HG03045 (cell line): ENCODE measurements at regions not wholly inside any gene's neighbourhood (a gene's known extent, or its start where the extent isn't known, plus 50 kb on each side); places are given as distances from the start of the nearest gene placed in this dataset.

ENCODE experiments used
- ATAC-seq: cut with Tn5 transposase; IDR thresholded peaks from one replicate; pipeline ENCODE4 v1.9.1; 2021; ENCODE audit warnings: mild to moderate bottlenecking, moderate library complexity; ENCODE audit not compliant: unreplicated experiment

DNA sequence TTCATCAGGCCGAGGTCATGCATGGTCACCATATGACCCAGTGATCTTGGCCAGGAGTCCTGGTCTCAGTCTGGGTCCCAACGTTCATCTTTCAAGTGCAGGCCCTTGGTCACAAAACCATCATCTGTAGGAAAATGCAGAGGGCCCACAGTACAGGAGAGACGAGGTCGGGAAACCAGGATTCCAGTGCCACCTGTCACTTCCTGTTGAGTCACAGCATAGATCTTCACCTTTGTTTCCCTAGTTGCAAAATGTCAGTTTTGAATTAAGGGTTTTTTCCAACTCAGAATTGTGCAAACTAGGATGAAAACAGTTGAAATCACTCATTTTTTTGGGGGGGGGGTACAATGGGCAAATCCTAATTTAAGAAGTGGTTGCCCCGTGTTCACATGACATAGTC, 162.2 kb downstream of the INSIG2 start:
- ATAC-seq: no peak

DNA sequence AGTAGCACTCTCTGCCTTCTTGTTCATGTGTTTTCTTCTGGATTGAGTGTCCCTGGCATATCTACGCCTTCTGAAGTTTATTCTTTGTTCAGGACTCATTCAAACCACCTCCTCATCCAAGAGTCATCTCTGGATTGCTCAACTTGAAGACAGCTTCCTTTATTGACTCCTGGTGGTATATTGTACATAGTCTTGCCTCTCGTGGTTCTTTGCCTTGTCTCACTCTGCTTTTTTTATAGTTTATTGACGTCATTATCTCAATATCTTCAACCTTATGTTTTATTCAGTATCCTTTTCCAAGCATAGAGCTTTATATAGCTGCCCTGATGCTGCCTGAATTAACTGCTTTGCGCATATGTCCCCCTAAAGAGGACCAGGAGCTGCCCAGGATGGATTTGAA, 161.7 kb downstream of the INSIG2 start:
- peak; percentile 37 for ATAC-seq

DNA sequence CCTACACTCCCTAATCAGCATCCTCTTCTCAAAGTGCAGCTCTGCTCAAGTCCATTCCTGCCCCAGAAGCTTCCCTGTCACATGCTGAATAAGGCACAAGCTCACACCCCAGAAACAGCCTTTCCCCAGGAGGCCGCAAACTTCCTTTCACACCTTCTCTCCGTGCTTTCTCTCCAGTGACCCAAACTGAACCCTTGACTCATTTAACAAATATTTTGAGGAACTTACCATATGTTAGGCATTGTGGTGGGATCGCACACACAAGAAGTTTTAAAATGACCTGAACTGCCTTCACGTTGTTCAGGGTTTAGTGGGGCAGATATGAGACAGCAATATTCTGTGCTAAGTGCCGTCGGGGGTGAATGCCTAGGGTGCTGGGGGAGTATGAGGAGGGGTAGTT, 161.3 kb downstream of the INSIG2 start:
- peak; percentile 71 for ATAC-seq

DNA sequence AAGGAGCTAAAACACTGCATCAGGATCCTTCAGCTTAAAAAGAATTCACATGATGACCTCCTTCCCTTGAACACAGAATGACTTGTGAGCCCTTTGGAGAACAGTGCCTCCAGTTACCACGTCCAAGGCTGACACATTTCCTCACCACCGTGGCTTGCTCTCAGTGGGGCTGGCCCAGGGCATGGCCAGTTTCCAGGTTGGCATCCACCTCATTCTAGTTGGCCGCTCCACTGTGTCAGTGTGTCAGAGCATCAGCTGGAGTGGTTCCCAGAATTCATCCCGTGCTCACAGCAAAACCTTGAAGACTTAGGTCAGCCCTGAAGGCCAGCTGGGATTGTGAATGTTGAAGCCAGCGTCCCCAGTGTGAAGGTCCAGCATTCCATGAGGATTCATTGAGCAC, 158.5 kb downstream of the INSIG2 start:
- no peak for ATAC-seq

DNA sequence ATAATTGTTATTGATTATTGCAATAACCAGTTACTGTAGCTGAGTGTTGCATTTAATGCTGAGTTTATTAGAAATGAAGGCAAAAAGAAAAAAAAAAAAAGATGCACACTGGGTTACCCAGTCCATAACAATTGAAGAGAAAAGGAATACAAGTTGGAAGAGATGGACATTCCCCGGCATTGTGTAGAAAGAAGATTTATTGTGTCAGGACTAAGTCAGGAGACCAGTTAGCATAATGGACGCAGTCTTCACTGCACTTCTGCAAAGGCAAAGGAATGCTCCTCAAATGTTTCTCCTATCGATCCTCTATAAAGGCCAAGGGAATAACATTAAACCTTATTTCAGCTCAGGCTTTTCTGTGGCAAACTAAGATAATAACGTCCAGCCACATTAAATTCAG, 157.8 kb downstream of the INSIG2 start:
- ATAC-seq: no peak

DNA sequence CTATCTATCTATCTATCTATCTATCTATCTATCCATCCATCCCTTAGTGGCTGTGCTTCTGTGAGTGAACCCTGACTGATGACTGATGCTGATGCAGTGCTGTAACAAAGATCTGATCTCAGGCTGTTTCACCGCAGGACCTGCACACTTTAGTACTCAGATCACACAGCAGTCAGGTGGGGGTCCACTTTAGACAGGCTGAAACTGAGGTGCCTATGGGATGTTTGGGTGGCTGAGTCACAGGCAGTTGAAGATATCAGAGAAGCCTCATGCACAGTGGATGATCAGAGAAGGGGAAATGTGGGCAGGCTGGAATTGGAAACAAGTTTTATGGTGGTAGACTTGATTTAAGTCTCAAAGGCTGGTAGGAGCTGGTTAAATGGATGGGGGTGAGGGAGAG, 156.4 kb downstream of the INSIG2 start:
- no peak for ATAC-seq

DNA sequence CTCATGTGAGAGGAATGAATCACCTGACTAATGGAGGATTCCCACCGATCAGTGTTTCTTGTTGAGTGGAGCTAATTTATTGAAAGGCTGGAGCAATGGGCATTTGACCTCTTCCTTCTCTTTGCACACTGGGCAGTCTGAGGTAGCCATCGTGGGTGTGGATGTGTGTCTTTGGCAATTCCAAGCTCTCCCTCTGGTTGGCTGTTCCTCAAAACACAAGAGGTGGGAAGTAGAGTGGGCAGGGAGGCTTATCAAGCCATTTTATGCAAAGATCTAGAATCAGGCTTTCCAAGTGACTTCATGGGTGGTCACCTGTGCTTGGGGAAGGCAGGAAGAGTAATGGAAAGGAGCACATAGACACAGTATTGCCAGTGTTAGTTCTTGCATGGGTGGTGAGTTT, 154.8 kb downstream of the INSIG2 start:
- ATAC-seq: no peak

DNA sequence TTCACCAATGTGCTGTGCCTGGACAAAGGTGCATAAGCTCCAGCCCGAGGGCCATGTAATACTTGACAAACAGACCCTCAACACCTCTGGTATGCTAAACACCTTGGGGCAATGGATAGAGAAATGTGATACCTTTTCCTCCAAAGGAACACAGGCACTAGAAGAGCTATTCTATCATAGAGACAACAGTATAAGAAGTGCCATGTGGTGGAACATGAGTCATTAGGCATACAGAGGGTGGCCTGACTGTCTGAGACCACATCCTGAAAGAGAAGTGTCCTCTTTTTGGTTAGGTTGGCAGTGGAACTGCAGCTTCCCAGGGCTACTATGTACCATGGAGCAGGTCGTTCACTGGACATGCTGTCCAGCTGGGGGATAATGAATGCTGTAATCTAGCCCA, 153.9 kb downstream of the INSIG2 start:
- no peak for ATAC-seq

DNA sequence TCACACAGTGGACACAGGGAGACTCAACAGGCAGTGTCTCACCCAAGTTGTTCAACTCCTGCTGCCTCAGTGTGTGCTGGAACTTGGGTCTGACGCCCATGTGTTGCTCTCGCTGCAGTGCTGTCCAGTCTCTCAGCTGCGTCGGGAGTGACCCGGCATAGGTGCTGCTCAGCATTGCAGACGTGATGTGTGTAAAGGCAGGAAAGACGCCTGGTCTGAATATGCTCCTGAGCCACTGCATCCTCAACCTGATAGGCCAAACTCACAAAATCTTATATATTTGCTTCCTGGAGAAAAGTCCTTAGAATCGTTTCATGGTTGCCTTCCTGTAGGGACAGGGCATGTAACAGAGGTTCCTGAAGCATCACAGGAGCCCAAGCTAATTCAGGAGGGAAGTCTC, 152.9 kb downstream of the INSIG2 start:
- no peak for ATAC-seq

DNA sequence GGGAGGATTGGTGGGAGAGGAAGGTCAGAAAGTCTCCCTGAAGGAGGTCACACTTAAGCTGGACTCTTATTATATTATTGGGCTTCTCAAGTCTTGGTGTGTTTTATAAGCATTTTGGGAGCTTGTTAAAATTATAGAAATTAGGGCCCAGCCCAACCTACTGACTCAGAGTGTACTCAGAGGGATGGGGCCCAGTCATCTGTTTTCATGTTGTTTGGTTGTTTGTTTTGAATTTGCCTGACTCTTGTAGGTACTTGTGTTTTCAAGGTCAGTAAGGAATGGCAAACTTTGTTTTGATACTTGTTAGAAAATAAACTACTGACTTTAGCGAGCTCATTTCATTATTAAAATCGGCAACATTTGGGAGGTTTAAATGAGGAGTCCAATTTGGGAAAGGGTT, 152.0 kb downstream of the INSIG2 start:
- no peak for ATAC-seq

DNA sequence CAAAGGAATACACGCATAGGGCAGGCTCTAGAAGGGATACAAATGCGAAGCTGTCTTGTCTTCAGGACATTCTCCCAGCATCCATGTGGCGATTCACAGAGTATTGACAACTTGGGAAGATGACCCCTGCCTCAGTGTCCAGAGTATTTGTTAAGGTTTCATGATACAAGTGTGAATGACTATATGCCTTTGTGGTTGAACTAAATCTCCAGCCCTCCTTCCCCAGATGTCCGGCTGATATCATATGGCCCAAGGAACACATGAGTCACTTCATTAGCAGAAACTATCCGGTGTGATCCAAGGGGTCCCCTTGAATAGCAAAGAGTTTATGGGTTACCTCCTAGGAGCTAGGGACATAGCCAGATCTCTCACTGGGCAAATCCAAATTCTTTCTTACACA, 151.0 kb downstream of the INSIG2 start:
- no peak for ATAC-seq

DNA sequence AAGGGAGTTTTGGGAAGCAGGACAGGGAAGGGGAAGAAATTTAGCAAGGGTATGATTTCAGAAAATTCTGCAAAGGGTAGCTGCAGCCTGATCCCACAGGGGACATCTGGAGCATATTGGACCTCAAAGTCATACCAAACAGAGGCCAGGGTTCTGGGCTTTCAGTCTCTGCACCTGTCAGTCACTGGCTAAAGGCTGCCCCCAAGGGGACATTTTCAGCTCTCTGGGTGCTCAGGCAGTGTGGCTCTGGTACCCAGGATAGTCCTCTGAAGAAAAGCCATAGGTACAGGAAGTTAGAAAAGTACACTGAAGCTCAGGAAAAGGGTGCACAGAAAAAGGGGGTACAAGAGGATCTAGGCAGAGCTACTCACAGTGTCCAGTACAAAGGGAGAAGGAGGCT, 149.2 kb downstream of the INSIG2 start:
- ATAC-seq: no peak

DNA sequence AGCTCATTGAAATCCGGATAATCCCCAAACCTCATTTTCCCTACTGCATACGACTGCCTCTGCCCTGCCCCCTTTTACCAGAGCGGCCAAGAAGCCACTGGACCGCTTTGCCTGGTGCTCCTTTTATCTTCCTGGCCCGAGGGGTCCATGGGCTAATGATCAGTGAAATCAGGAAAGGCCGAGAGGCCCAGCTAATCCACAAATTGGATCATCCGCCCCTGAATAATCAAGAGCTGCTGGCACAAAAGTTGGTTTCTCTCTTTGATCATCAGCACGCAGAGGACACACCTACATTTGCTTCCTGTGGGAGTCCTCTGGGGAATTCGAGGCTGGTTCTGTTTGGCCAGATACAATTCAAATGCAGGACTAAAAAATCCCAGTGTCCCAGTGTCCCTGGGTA, 144.5 kb downstream of the INSIG2 start:
- no peak for ATAC-seq

DNA sequence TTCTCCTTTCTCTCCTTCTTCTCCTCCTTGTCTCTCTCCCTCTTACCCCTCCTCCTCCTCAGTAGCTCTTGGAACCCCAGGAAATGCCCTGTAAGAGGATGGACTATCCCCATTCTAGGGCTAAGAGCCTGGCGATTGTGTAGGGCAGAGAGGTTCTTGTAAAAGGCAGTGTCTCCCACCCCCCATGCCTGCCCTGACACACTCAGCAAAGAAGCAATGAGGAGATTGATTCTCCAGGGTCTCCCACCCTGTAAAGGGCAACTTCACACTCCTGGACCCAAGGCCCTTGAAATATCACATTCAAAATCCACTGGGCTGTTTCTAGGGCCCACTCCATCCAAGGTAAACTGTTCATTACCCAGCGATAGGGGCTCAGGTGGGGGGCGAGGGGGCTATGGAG, 144.1 kb downstream of the INSIG2 start:
- ATAC-seq: no peak

DNA sequence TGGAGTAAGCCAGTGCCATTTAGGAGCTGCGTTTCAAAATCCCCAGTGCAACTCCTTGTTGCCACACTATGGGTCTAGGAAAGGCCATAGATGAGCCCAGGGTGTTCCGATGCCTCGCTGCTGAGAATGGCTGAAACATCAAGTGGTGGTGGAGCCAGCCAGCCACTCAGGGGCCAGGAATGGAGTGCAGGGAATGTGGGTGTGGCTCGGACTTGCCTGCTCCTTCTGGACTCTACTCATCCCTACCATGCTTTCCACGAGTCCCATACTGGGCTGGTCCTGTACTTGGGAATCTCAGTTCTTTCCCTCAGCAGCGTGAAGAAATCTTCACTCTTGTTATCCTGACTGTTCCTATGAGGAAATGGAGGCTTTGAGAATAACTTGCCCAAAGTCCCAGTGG, 143.5 kb downstream of the INSIG2 start:
- no peak for ATAC-seq

DNA sequence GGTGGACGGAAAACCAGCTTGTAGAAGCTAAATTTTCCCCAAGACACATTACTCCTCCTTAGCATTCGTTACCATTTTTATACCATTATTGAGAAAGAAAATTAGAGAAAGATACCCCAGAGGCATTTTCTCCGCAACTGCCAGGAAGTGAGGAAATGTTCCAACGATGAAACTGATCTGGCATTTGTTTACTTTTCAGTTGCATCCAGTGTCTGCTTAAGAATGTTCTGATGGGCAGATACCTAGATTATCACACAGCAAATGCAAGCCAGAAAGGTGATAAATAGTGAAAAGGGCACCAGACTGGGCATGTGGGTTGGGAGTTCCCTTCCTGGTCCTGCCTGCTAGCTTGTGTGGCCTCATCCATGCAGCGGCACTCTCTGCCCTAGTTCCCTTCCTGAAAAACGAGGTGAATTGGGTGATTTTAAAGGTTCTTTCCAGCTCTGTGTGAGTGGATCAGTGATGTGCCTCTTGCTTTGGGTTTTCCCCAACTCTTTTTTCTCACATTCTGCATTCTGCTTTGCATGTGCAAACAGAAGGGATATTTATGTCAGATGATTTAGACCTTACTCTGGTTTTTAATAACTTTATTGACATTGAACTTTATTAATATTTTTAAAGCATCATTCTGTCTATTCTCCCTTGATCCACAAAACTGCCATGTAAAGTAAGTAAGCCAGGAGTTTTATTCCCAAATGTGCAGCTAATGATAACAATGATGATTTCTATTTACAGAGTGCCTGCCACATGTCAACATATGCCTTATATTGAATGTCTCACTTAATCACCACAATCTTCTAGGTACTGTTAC, 139.6 kb downstream of the INSIG2 start:
- ATAC-seq: no peak

DNA sequence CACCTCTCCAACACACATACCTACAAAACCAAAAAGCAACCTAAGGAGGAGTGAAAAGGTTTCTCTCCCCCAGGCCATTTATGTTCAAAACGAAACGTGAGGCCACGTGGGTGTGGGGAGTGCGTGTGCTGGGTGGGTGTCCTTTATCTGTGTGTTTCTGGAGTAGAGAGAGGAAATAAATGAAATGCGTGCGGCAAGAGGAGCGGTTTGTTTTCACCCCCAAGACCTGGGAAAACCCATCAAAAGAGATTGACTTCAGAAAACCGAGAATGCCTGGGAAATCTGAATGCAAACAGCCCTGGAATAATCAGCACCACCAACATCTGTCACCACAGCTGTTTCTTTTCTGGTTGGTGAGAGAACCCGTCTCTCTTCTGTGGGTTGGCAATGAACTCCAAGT, 137.4 kb downstream of the INSIG2 start:
- ATAC-seq: no peak

DNA sequence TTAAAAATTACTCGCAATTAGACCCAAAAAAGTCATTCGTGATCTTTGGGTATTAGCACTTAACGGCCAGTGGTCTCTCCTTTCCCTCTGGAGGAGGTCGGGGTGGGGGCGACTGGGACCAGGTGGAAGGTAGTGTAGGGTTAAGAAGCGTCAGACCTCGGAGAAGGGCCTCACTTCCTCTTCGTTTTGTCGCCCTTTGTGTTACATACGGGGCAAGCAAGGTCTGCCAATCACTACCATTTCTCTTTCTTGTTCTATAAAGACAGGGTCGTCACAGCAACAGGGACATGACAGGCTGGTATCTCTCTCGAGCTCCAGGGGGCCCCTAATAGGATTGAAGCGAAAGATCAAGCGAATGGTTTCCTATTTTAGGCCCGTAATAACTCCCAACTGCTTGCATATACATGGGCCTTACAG, 136.6 kb downstream of the INSIG2 start:
- no peak for ATAC-seq

DNA sequence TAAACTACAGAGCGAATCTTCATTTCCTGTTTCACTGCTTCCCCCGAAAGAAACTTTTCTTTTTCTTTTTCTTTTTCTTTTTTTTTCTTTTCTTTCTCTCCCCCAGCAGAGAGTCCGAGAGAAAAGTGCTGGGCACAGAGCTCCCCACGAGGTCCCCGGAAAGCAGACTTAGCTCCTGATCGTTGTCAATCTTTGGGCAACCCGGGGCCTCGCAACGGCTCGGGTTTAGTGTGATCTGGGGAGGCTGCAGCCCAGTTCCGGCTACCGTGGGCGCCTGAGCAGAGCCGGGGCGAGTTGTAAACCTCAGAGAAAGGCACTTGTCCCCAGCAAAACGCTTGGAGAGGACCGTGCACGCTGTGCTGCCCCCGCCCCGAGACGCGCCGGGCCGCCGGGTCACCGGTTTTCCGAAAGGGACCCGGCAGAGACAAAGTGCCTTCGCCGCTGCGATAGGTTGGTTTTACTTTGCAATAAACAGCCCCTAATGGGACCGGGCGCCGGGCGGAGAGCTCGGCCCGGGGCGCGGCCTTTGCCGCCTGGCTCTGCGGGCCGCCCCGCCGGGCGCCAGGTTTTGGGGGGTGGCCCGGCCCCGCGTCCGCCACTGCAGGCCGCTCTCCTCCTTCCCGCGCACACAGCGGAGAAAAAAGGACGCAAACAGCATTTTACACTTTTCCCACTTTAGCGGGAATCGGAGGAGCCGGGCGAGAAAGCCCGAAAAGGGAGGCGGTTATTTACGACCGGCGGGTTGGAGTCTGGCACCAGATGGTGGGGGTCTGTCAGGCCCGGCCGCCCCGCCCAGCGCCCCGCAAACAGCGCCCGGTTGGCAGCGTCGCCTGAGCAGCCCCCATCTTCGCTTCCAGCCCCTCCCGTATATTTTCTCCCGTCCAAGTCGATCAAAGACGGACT, 136.0 kb downstream of the INSIG2 start:
- peak; percentile 62 for ATAC-seq

DNA sequence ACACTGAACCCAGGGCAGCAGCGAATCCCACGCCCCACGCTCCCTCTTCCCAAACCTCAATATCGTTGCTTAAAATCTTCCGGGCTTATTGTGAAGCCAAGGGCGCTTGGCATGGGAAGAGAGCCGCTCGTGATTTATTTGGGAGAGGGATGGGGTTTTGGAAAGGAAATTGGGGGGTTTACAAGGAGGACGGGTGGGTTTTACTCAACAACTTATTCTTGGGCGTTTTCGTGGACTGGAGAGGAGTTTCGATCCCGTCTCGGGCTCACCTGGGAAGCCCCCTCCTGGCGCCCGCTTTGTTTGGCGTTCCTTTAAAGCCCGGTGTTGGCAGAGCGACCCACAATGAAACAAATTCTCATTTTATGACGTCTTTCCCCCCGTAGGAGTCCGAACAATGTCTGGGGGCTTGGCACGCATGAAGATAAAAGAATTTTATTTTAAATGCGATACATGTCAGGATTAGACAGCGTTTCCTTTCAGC, 135.3 kb downstream of the INSIG2 start:
- ATAC-seq: no peak

DNA sequence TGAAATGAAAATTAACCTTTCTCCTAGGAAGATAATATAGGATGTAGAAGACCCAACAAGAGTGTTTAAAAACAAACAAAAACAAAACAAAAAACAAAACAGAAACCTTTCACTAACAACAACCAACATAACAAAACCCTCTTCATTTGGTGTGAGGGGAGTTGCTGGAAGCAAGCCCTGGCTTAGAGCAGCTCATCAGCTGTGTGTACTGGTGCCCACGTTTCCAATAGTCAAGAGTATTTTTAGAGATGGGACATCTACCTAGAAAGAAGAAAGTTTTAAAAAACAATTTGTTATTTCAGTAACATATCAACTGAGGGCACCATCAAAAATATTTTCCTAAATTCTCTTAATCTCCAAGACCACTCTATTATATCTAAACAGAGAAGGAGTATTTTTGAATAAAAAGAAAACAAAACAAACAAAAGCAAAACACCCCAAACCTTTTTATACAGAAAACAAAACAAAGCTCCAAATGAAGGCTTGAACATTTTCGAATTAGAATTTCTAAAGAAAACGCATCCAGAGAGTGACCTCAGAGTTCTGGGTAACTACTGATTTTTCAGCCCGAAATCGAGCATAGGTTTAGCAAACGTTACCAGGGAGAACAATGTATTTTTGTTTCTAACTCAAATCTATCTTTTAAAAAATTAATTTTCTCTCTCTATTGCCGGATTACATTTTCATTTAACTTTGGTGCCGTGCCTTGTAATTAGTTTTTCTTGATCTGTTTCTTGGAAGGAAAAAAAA, 134.6 kb downstream of the INSIG2 start:
- ATAC-seq: no peak
